Mesenchymal stem cell (in vitro differentiated cells and primary cell): ENCODE measurements at regions not wholly inside any gene's neighbourhood (a gene's known extent, or its start where the extent isn't known, plus 50 kb on each side); places are given as distances from the start of the nearest gene placed in this dataset.
"Not testable (repeated sequence)": the region's sequence is repeated elsewhere in the genome, so short reads cannot be mapped to it uniquely, and the experiment has no call there.

Source experiments
- DNase-seq: peaks from one replicate; pipeline ENCODE4 v3.0.0-alpha.2; 2013
- H2AFZ ChIP-seq: one replicate; pipeline ENCODE4 v1.6.1; 2013; ENCODE audit warnings: low read depth, mild to moderate bottlenecking, control low read depth, inconsistent platforms, low read length, moderate library complexity
- H2AK5ac ChIP-seq: 2 replicates; pipeline ENCODE4 v1.6.1; 2013; ENCODE audit warnings: low read length, moderate library complexity, mild to moderate bottlenecking, inconsistent platforms; ENCODE audit not compliant: severe bottlenecking
- H2BK120ac ChIP-seq: one replicate; pipeline ENCODE4 v1.6.1; 2013; ENCODE audit warnings: low read depth, mild to moderate bottlenecking, inconsistent platforms, low read length, moderate library complexity
- H2BK12ac ChIP-seq, 2 experiments: one replicate each; pipeline ENCODE4 v1.6.1; 2013; ENCODE audit warnings: inconsistent platforms in 2 of 2, low read length in 2 of 2, mild to moderate bottlenecking in 2 of 2, moderate library complexity in 2 of 2, control low read depth in 1 of 2
- H2BK15ac ChIP-seq: one replicate; pipeline ENCODE4 v1.6.1; 2013; ENCODE audit warnings: mild to moderate bottlenecking, low read depth, inconsistent platforms; ENCODE audit not compliant: poor library complexity, severe bottlenecking
- H2BK5ac ChIP-seq: 2 replicates; pipeline ENCODE4 v1.6.1; 2013; ENCODE audit warnings: low read depth, mild to moderate bottlenecking, low read length, control low read depth, inconsistent platforms; ENCODE audit not compliant: poor library complexity, severe bottlenecking
- H3K14ac ChIP-seq, 2 experiments: one replicate each; pipeline ENCODE4 v1.6.1; 2013; ENCODE audit warnings: inconsistent platforms in 2 of 2, low read length in 2 of 2, control low read depth in 1 of 2, mild to moderate bottlenecking in 1 of 2, moderate library complexity in 1 of 2
- H3K18ac ChIP-seq, 2 experiments: one replicate each; pipeline ENCODE4 v1.6.1; 2013; ENCODE audit warnings: inconsistent platforms in 2 of 2, low read length in 2 of 2, control low read depth in 1 of 2, low read depth in 1 of 2, mild to moderate bottlenecking in 1 of 2
- H3K23ac ChIP-seq, 2 experiments: one replicate each; pipeline ENCODE4 v1.6.1; 2013; ENCODE audit warnings: inconsistent platforms in 2 of 2, low read length in 2 of 2, mild to moderate bottlenecking in 2 of 2, moderate library complexity in 2 of 2, control low read depth in 1 of 2
- H3K27ac ChIP-seq: 2 replicates; pipeline ENCODE4 v1.5.1; 2013; ENCODE audit warnings: mild to moderate bottlenecking, moderate library complexity, low read length, control low read depth, inconsistent platforms; ENCODE audit not compliant: poor library complexity, severe bottlenecking
- H3K27me3 ChIP-seq, 2 experiments: 2 replicates each; pipeline versions ENCODE4 v1.6.1 to v1.7.0; 2013; ENCODE audit warnings: low read length in 2 of 2, mild to moderate bottlenecking in 2 of 2, moderate library complexity in 2 of 2, control low read depth in 1 of 2, inconsistent platforms in 1 of 2; ENCODE audit not compliant: control insufficient read depth in 1 of 2, insufficient read depth in 1 of 2
- H3K36me3 ChIP-seq, 2 experiments: 2 replicates each; pipeline versions ENCODE4 v1.6.1 to v1.7.0; 2013; ENCODE audit warnings: low read length in 2 of 2, control low read depth in 1 of 2, inconsistent platforms in 1 of 2, low read depth in 1 of 2, mild to moderate bottlenecking in 1 of 2; ENCODE audit not compliant: insufficient read depth in 2 of 2, control insufficient read depth in 1 of 2
- H3K4ac ChIP-seq, 2 experiments: one replicate each; pipeline ENCODE4 v1.6.1; 2013; ENCODE audit warnings: inconsistent platforms in 2 of 2, low read length in 2 of 2, mild to moderate bottlenecking in 2 of 2, moderate library complexity in 2 of 2, control low read depth in 1 of 2, low read depth in 1 of 2
- H3K4me1 ChIP-seq: 2 replicates; pipeline ENCODE4 v1.6.1; 2013; ENCODE audit warnings: low read depth, low read length, control low read depth; ENCODE audit not compliant: control insufficient read depth, insufficient read depth
- H3K4me2 ChIP-seq: 2 replicates; pipeline ENCODE4 v1.6.1; 2013; ENCODE audit warnings: low read length, mild to moderate bottlenecking, inconsistent platforms; ENCODE audit not compliant: poor library complexity, severe bottlenecking
- H3K4me3 ChIP-seq, 2 experiments: 2 replicates each; pipeline versions ENCODE4 v1.5.1 to v1.7.0; 2013; ENCODE audit warnings: low read length in 2 of 2, mild to moderate bottlenecking in 2 of 2, control low read depth in 1 of 2, low read depth in 1 of 2; ENCODE audit not compliant: insufficient read depth in 1 of 2
- H3K79me1 ChIP-seq: replicated peaks from 2 replicates; pipeline ENCODE4 v1.6.1; 2013; ENCODE audit warnings: mild to moderate bottlenecking, control low read depth, low read length, inconsistent platforms; ENCODE audit not compliant: poor library complexity, severe bottlenecking
- H3K9ac ChIP-seq: 2 replicates; pipeline ENCODE4 v1.7.0; 2013; ENCODE audit warnings: mild to moderate bottlenecking, low read length, moderate library complexity
- H3K9me3 ChIP-seq: 2 replicates; pipeline ENCODE4 v1.7.0; 2013; ENCODE audit warnings: mild to moderate bottlenecking, low read length; ENCODE audit not compliant: control insufficient read depth
- H4K8ac ChIP-seq: one replicate; pipeline ENCODE4 v1.6.1; 2013; ENCODE audit warnings: inconsistent platforms, mild to moderate bottlenecking, low read length, moderate library complexity
- H4K91ac ChIP-seq: one replicate; pipeline ENCODE4 v1.6.1; 2013; ENCODE audit warnings: mild to moderate bottlenecking, low read length, inconsistent platforms
- WGBS: methylation state at CpG from one replicate; pipeline ENCODE4 v1.1.7; 2013; ENCODE audit warnings: mixed read lengths; 5-methylcytosine and 5-hydroxymethylcytosine counted together

DNA sequence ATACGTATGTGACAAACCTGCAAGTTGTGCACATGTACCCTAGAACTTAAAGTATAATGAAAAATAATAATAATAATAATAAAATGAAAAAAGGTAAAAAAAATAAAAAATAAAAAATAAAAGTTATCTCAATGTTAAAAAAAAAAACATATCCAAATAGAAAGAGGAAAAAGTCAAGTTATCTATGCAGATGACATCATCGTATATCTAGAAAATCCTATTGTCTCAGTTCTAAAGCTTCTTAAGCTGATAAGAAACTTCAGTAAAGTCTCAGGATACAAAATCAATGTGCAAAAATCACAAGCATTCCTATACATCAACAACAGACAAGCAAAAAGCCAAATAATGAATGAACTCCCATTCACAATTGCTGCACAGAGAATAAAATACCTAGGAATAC lies 466.6 kb upstream of the PHF14 start:
- Histone ChIP-seq H3K23ac (no peak overlapping the region), H3K27me3 (no peaks in the 10 kb centered on the region), H3K4me3 (no peak overlapping the region), H3K18ac (no peak overlapping the region), H3K9me3 (peaks cover 8% of the 10 kb centered on the region), H3K9ac (no peak overlapping the region), H3K14ac (no peak overlapping the region), H3K4me1 (no peaks in the 10 kb centered on the region), H2BK5ac (no peak overlapping the region), H2AK5ac (no peak overlapping the region), H4K91ac (no peak overlapping the region), H4K8ac (no peak overlapping the region), H2BK15ac (no peak overlapping the region), H3K79me1 (no peaks in the 10 kb centered on the region), H3K27ac (no peak overlapping the region), H2BK120ac (no peak overlapping the region), H2AFZ (no peak overlapping the region), H3K4me2 (no peak overlapping the region), H3K4ac (no peak overlapping the region), H2BK12ac (no peak overlapping the region), H3K36me3 (no peaks in the 10 kb centered on the region)
- DNase-seq, result no peak
- 86% methylated on average over 1 of the region's 2 CpGs for whole genome bisulfite sequencing

DNA sequence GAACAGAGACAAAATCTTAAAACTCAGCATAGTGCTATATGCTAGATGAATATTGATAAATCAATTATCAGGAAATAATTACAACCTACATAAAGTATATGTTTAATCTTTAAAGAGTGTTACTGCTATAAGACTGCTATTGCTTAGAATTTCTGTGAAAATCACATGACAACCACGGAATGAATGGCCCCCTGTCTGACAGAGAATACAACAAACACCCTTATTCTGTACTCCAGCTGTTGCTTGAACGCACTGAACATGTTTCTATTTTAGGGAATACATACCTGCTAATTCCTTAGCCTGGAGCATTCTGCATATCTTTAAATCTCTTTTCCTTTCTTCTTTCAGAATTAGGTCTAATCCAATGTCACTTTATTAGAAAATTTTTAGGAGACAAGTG lies 452.4 kb upstream of the PHF14 start:
- Histone ChIP-seq H3K9ac (no peak overlapping the region), H2BK120ac (no peak overlapping the region), H4K91ac (no peak overlapping the region), H2AFZ (no peak overlapping the region), H2BK5ac (no peak overlapping the region), H3K79me1 (no peaks in the 10 kb centered on the region), H3K4ac (no peak overlapping the region), H2AK5ac (no peak overlapping the region), H3K27ac (no peak overlapping the region), H2BK12ac (no peak overlapping the region), H3K18ac (no peak overlapping the region), H3K4me2 (no peak overlapping the region), H3K14ac (no peak overlapping the region), H3K9me3 (peaks cover 7% of the 10 kb centered on the region), H3K23ac (no peak overlapping the region), H3K36me3 (no peaks in the 10 kb centered on the region), H3K4me3 (no peak overlapping the region), H2BK15ac (no peak overlapping the region), H3K4me1 (no peaks in the 10 kb centered on the region), H4K8ac (no peak overlapping the region), H3K27me3 (no peaks in the 10 kb centered on the region)
- 68% methylated on average over 2 of the region's 2 CpGs for WGBS
- DNase-seq, result no peak

DNA sequence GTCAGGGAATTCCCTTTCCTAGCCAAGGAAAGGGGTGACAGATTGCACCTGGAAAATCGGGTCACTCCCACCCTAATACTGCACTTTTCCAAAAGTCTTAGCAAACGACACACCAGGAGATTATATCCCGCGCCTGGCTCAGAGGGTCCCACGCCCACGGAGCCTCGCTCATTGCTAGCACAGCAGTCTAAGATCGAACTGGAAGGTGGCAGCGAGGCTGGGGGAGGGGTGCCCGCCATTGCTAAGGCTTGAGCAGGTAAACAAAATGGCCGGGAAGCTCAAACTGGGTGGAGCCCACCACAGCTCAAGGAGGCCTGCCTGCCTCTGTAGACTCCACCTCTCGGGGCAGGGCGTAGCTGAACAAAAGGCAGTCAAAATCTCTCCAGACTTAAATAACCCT lies 440.2 kb upstream of the PHF14 start:
- H3K27me3 ChIP-seq, H3K4me2 ChIP-seq, H3K79me1 ChIP-seq, H3K18ac ChIP-seq, H4K8ac ChIP-seq, DNase-seq, H3K27ac ChIP-seq, H2BK5ac ChIP-seq, H3K9ac ChIP-seq, H4K91ac ChIP-seq, H3K23ac ChIP-seq, H2AK5ac ChIP-seq, H3K36me3 ChIP-seq, H3K4me3 ChIP-seq, H2BK120ac ChIP-seq, H2BK15ac ChIP-seq, H3K9me3 ChIP-seq, H2BK12ac ChIP-seq, H3K4ac ChIP-seq, H3K4me1 ChIP-seq, H3K14ac ChIP-seq, H2AFZ ChIP-seq: not testable (repeated sequence)
- WGBS, result 85% methylated on average over 13 of the region's 13 CpGs

DNA sequence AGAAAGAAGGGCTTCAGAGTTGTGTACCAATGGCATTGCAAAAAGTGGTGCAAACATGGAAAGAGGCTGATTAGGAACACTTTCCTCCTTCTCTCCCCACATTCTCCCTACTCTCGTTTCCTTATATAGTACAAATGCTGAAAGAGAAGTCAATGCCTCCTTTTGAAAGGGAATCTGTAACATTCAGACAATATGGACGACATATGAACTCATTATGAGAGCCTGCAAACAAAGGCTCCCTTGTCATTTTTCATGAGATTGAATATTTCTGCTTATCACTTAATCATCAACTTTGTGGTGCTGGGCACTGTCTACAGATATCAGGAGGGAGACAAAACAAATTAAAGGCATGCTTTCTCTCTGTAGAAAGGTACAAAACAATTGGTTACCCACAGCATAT lies 437.1 kb upstream of the PHF14 start:
- no peak overlapping the region for H3K18ac ChIP-seq
- H3K14ac ChIP-seq, result no peak overlapping the region
- no peak overlapping the region for H2BK15ac ChIP-seq
- H4K8ac ChIP-seq, result no peak overlapping the region
- H2BK5ac ChIP-seq, result no peak overlapping the region
- no peak overlapping the region for H2BK12ac ChIP-seq
- H3K36me3 ChIP-seq, result no peaks in the 10 kb centered on the region
- no peaks in the 10 kb centered on the region for H3K9me3 ChIP-seq
- no peak overlapping the region for H4K91ac ChIP-seq
- no peak overlapping the region for H3K9ac ChIP-seq
- H3K4ac ChIP-seq, result no peak overlapping the region
- H3K79me1 ChIP-seq, result no peaks in the 10 kb centered on the region
- no peak overlapping the region for H3K27ac ChIP-seq
- no peak for DNase-seq
- H2BK120ac ChIP-seq, result no peak overlapping the region
- H2AFZ ChIP-seq, result no peak overlapping the region
- H3K23ac ChIP-seq, result no peak overlapping the region
- no peak overlapping the region for H3K4me3 ChIP-seq
- no peak overlapping the region for H3K4me2 ChIP-seq
- 61% methylated on average over 2 of the region's 2 CpGs for WGBS
- no peaks in the 10 kb centered on the region for H3K27me3 ChIP-seq
- no peak overlapping the region for H2AK5ac ChIP-seq
- no peaks in the 10 kb centered on the region for H3K4me1 ChIP-seq
